ENCODE measurements at regions not wholly inside any gene's neighbourhood (a gene's known extent, or its start where the extent isn't known, plus 50 kb on each side); places are given as distances from the start of the nearest gene placed in this dataset.
"Not testable (repeated sequence)": the region's sequence is repeated elsewhere in the genome, so short reads cannot be mapped to it uniquely, and the experiment has no call there.

DNA sequence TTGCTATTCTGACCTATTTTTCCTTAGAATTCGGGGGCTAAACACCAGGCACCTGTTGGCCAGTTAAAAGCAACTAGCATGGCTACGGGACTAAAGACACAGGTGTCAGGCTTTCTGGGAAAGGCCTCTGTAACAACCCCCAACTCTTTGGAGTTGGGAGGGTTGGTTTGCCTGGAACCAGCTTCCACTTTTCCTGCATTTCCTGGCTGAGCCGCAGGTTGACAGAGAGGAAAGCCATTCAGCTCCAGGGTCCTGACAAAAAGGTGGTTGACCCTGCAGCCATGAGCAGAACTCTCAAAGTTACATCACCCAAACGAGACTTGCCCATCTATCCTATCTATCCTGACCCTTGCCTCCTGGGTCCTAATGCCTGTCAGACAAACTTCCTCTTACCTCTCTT lies 375.4 kb upstream of the SFSWAP start:
- DNase-seq (ENCODE audit: insufficient read length, low spot score) = no peak
- no peak for TF ChIP-seq SPI1 (IDR thresholded peaks at IDR 0.05; ENCODE audit: low read depth, low read length)
- TF ChIP-seq PAX5 (IDR thresholded peaks at IDR 0.05; ENCODE audit: insufficient read depth, low read length, severe bottlenecking) = no peak
- no peak for TF ChIP-seq POLR2A (IDR thresholded peaks at IDR 0.05; ENCODE audit: low read depth, low read length)
- TF ChIP-seq POU2F2 (IDR thresholded peaks at IDR 0.05; ENCODE audit: low read depth, low read length) = no peak
- TF ChIP-seq TAF1 (IDR thresholded peaks at IDR 0.05; ENCODE audit: low read depth, low read length) = no peak
- no peak for TF ChIP-seq POLR2AphosphoS5 (IDR thresholded peaks at IDR 0.05; ENCODE audit: low read depth, low read length)

DNA sequence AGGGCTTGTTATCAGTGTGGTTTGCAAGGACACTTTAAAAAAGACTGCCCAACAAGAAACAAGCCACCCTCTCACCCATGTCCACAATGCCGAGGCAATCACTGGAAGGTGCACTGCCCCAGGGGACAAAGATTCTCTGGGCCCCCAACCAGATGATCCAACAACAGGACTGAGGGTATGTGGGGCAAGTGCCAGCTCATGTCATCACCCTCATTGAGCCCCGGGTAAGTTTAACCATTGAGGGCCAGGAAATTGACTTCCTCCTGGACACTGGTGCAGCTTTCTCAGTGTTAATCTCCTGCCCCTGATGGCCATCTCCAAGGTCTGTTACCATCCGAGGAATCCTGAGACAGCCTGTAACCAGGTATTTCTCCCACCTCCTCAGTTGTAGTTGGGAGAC lies 373.0 kb upstream of the SFSWAP start:
- not testable (repeated sequence) for DNase-seq (ENCODE audit: insufficient read length, low spot score); FAIRE-seq

More for the DNA sequence above, 375.4 kb upstream of the SFSWAP start:
- FAIRE-seq = no peak

DNA sequence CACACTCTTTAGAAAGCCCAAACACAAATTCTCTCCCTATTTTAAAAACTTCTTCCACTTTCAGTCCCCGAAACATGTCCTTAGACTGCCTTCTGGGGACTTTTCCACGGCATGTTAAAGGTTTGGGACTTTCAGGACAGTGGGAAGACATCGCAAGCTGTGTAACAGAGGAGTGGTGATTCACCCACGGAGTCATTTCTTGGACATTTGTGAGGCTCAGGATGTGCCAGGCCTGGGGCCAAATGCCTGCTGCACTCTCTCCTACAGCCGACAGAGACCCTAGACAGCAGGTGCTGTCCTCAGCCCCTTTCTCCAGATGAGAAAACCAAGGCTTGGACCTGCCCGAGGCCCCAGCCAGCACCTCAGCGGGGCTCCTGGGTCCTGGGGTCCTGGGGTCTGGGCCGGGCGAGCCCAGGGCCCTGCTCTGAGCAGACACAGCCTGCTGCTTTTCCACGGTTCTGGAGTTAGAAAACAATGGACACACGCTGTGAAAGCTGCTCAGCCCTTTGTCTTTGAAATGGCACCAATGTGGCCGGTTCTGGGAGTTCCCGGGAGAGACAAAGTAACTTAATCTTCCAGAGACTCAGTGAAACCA lies 370.2 kb upstream of the SFSWAP start:
- no peak for DNase-seq (ENCODE audit: insufficient read length, low spot score)
- TF ChIP-seq POLR2AphosphoS5 (IDR thresholded peaks at IDR 0.05; ENCODE audit: low read depth, low read length) = no peak
- TF ChIP-seq PAX5 (IDR thresholded peaks at IDR 0.05; ENCODE audit: insufficient read depth, low read length, severe bottlenecking) = no peak
- no peak for TF ChIP-seq TAF1 (IDR thresholded peaks at IDR 0.05; ENCODE audit: low read depth, low read length)
- TF ChIP-seq SPI1 (IDR thresholded peaks at IDR 0.05; ENCODE audit: low read depth, low read length) = no peak
- TF ChIP-seq POLR2A (IDR thresholded peaks at IDR 0.05; ENCODE audit: low read depth, low read length) = no peak
- TF ChIP-seq POU2F2 (IDR thresholded peaks at IDR 0.05; ENCODE audit: low read depth, low read length) = no peak
- no peak for FAIRE-seq

DNA sequence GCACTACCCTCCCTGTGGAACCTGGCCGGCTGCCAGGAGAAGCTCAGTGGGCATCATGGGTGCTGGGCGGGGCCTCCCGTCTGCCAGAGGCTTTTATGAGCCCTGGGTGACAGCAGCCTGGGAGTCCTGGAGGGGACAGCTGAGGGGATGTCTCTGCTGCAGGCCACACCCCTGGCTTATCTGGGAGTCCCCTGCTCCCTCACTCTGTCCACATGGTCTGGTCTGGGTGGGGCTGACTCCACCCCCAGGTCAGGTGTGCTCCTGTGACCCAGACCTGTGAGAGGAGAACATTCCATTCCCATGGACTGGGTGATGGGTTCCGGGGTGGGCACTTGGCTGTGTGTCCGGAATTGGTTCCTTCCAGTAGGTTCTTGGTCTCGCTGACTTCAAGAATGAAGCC lies 369.3 kb upstream of the SFSWAP start:
- not testable (repeated sequence) for FAIRE-seq; DNase-seq (ENCODE audit: insufficient read length, low spot score)

DNA sequence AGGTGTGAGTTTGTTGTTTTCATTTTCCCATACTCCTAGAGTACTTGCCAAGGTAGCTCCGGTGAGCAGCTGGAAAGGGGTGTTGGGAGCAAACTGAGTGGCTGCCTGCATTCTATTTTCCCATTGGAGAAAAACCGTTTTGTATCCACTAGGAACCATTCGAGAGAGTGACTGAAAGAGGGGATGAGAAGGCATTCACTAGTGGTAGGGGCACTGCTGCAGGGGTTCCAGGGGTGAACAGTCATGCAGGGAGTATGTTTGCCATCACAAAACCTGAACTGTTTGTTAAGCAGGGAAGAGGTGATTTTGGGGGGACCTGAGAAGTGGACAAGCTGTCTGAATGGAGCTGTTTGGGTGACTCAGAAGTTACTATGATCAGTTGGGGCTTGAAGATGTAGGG lies 367.5 kb upstream of the SFSWAP start:
- not testable (repeated sequence) for DNase-seq (ENCODE audit: insufficient read length, low spot score); FAIRE-seq

DNA sequence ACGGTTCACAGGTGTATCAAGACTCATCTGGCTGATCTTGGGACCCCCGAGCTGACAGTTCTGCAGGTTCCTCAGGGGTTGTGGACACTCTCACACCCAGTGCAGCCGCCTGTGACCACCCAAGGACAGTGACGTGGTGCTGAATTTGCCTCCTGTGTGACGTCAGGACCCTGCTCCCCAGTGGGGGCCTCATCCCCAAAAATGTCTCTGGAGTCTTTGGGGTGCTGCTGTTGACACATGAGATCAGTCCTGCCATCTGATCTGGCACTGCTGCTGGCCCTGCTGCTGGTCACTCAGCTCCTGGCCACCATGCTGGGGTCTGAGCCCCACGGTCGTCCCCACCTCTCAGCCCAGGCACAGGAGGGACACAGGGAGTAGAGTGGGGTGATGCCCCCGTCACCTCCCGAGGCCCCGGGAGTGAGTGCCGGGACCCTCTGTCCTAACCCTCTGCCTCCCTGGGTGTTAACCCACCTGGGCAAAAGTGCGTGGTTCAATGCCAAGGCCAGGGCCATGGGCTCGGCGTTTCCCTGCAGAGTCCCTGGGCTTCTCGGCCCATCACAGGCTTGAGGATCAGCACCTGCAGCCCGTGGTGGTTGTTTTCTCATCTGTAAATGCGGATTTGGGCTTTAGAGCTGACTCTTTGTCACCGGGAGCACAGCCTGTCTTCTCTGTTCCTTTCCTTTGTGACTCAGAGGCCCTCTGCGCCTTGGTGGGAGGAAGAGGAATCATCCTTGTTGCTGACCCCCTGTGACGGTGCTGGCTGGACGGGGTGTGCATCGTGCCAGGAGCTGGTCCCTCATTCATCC lies 366.0 kb upstream of the SFSWAP start:
- not testable (repeated sequence) for FAIRE-seq

DNA sequence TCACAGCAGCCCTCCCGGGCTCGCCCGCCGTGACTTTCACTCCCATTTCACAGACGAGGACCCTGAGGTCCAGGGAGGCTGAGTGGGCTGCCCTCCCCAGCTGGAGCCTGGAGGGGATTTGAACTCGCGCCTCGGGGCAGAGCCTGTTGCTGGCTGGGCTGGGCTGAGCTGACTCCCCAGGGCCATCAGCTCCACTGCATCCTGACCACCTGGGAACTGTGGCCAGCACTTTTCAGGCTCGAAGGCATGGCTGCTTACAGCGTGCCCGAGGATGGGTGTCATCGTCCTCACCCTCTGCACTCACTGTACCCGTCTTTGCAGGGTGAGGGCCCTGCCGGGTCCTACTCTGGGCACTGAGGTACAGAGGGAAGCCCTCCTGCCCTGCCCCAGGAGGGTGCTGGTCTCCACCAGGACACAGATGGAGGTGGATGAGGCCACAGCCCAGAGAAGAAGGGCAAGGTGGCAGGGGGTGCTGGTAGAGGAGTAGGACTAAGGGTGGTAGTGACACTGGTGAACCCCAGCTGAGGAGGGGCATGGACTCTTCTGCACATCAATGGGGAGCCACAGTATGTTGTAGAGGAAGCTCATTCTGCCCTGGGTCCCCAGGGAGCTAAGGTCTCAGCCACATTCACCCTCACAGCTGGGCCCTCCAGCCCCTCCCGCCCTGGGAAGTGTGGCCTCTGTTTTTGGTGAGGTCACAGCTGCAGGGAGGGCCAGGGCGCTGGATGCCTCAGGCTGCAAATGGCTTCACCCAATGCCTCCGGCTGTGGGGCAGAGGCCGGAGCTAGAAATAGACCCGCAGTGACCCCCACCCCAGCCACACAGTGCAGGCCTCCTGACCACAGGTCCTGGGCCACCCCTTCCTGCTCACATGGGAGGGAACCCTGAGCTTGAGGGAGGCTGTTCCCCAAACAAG lies 365.1 kb upstream of the SFSWAP start:
- no peak for DNase-seq (ENCODE audit: insufficient read length, low spot score)
- FAIRE-seq = no peak
- TF ChIP-seq POLR2A (IDR thresholded peaks at IDR 0.05; ENCODE audit: low read depth, low read length) = no peak
- TF ChIP-seq SPI1 (IDR thresholded peaks at IDR 0.05; ENCODE audit: low read depth, low read length) = no peak

More for the DNA sequence above, 366.0 kb upstream of the SFSWAP start:
- not testable (repeated sequence) for DNase-seq (ENCODE audit: insufficient read length, low spot score)

DNA sequence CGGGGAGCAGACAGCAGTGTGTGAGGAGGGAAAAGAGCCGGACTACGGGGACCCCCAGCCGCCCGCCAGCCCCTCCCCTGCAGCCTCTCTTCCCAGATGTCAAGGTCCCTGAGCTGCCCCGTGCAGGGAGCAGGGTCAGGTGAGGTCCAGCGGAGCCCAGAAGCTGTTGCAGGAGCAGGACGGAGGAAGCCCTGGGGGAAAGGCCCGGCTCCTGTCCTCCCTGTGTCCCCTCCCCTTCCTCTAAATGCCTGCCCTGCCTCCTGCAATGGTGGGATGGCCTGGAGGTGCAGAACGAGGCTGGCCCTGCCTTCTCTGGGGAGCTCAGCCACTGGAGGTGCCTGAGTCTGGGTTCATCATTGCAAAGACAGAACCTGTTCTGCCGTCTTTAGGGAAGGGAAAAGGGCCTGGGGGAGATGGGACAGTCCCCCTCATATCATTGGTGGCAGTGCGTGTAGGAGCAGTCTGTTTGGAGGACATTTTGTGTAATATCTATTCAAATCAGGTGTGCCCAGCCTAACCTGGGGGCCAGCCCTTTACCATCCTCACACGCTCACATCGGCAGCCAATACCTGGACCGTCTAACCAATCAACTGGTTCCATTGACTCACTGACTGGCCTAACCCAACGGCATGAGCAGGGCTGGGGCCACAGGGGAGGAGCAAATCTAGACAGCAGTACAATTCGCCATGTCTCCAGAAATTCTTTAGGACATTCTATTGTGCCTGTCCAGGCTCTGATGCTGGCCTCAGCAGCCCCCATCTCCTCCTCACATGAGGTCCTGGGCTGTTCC lies 364.1 kb upstream of the SFSWAP start:
- FAIRE-seq = no peak
- no peak for TF ChIP-seq POLR2AphosphoS5 (IDR thresholded peaks at IDR 0.05; ENCODE audit: low read depth, low read length)
- no peak for TF ChIP-seq TAF1 (IDR thresholded peaks at IDR 0.05; ENCODE audit: low read depth, low read length)
- no peak for TF ChIP-seq POU2F2 (IDR thresholded peaks at IDR 0.05; ENCODE audit: low read depth, low read length)
- no peak for TF ChIP-seq SPI1 (IDR thresholded peaks at IDR 0.05; ENCODE audit: low read depth, low read length)
- TF ChIP-seq PAX5 (IDR thresholded peaks at IDR 0.05; ENCODE audit: insufficient read depth, low read length, severe bottlenecking) = no peak
- TF ChIP-seq POLR2A (IDR thresholded peaks at IDR 0.05; ENCODE audit: low read depth, low read length) = no peak
- no peak for DNase-seq (ENCODE audit: insufficient read length, low spot score)

DNA sequence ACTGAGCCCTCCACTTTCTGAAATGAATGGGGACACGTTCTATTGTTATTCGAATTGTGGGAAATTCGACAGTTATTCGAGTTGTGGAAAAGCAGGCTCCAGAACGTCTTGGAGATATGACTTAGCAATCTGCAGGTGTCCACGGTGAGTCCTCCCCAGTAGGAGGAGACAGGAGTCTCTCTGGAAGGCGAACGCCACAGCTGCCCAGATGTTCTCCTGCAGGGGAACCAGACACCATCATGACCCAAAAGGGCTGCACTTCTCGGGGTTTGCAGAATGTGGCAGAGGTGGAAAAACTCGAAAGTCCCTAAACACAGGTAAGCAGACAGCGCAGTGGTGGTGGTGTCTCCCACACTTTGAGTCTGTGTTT lies 363.6 kb upstream of the SFSWAP start:
- FAIRE-seq = no peak

DNA sequence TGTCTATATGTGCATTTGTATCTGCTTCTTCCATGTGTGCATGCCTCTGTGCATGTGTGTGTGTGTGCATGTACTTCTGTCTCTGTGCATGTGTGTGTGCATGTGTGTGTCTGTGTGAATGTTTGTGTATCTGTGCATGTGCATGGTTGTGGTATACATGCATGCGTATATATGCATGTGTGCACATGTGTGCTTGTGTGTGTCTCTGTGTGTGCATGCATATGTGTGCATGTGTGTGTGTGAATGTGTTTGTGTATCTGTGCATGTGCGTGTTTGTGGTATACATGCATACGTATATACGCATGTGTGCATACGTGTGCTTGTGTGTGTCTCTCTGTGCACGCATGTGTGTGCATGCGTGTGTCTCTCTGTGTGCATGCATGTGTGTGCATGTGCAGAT lies 363.2 kb upstream of the SFSWAP start:
- DNase-seq (ENCODE audit: insufficient read length, low spot score) (no peak), FAIRE-seq (no peak)
- TF ChIP-seq POLR2A (IDR thresholded peaks at IDR 0.05; ENCODE audit: low read depth, low read length) (no peak), POU2F2 (IDR thresholded peaks at IDR 0.05; ENCODE audit: low read depth, low read length) (no peak), SPI1 (IDR thresholded peaks at IDR 0.05; ENCODE audit: low read depth, low read length) (no peak), TAF1 (IDR thresholded peaks at IDR 0.05; ENCODE audit: low read depth, low read length) (no peak), POLR2AphosphoS5 (IDR thresholded peaks at IDR 0.05; ENCODE audit: low read depth, low read length) (no peak), PAX5 (IDR thresholded peaks at IDR 0.05; ENCODE audit: insufficient read depth, low read length, severe bottlenecking) (no peak)

More for the DNA sequence above, 363.6 kb upstream of the SFSWAP start:
- TF ChIP-seq SPI1 (IDR thresholded peaks at IDR 0.05; ENCODE audit: low read depth, low read length) (no peak), POLR2AphosphoS5 (IDR thresholded peaks at IDR 0.05; ENCODE audit: low read depth, low read length) (no peak), POU2F2 (IDR thresholded peaks at IDR 0.05; ENCODE audit: low read depth, low read length) (no peak), POLR2A (IDR thresholded peaks at IDR 0.05; ENCODE audit: low read depth, low read length) (no peak), TAF1 (IDR thresholded peaks at IDR 0.05; ENCODE audit: low read depth, low read length) (no peak), PAX5 (IDR thresholded peaks at IDR 0.05; ENCODE audit: insufficient read depth, low read length, severe bottlenecking) (no peak)
- DNase-seq (ENCODE audit: insufficient read length, low spot score) = no peak

All from GM12891 (cell line).